Fibroblast of mammary gland (primary cell): ENCODE measurements at regions not wholly inside any gene's neighbourhood (a gene's known extent, or its start where the extent isn't known, plus 50 kb on each side); places are given as distances from the start of the nearest gene placed in this dataset.

Experiments used
- DNase-seq: peaks from one replicate; pipeline ENCODE4 v3.0.0-alpha.2; 2010; ENCODE audit warnings: low read depth
- H3K4me3 ChIP-seq: 2 replicates; pipeline ENCODE4 v1.5.1; 2011; ENCODE audit warnings: low read depth, mild to moderate bottlenecking, low read length, moderate library complexity; ENCODE audit not compliant: control insufficient read depth
- CTCF ChIP-seq: conservative IDR thresholded peaks from 2 replicates; pipeline ENCODE4 v1.5.1; 2011; ENCODE audit warnings: low read depth, low read length, inconsistent platforms; ENCODE audit not compliant: control insufficient read depth, insufficient read depth

- no peak overlapping the region for H3K4me3 ChIP-seq
- no peak for DNase-seq
- TF ChIP-seq CTCF = no peak
Observed at GRCh38 chr4:186912606-186913005, 188.9 kb upstream of the FAT1 start.

- DNase-seq = no peak
- H3K4me3 ChIP-seq = no peak overlapping the region
- no peak for TF ChIP-seq CTCF
Observed at GRCh38 chr4:186915816-186916215, 192.2 kb upstream of the FAT1 start.

GRCh38 chr4:186917136-186917535, 193.5 kb upstream of the FAT1 start:
- H3K4me3 ChIP-seq = no peak overlapping the region
- no peak for TF ChIP-seq CTCF
- no peak for DNase-seq

- no peak for DNase-seq
- H3K4me3 ChIP-seq = no peak overlapping the region
- no peak for TF ChIP-seq CTCF
Observed at GRCh38 chr4:186918466-186918865, 194.8 kb upstream of the FAT1 start.

GRCh38 chr4:186919340-186919739, 195.7 kb upstream of the FAT1 start:
- no peak for TF ChIP-seq CTCF
- DNase-seq = no peak
- no peak overlapping the region for H3K4me3 ChIP-seq

- no peak overlapping the region for H3K4me3 ChIP-seq
- TF ChIP-seq CTCF = no peak
- DNase-seq = peak; percentile 63
Observed at GRCh38 chr4:186920483-186920882, 196.8 kb upstream of the FAT1 start.

GRCh38 chr4:186920992-186921391, 197.3 kb upstream of the FAT1 start:
- DNase-seq = no peak

More at GRCh38 chr4:186920992-186921391, 197.3 kb upstream of the FAT1 start:
- no peak overlapping the region for H3K4me3 ChIP-seq
- no peak for TF ChIP-seq CTCF
